PFSK-1 (cell line): ENCODE measurements at regions not wholly inside any gene's neighbourhood (a gene's known extent, or its start where the extent isn't known, plus 50 kb on each side); places are given as distances from the start of the nearest gene placed in this dataset.

Source experiments
- POLR2AphosphoS5 ChIP-seq: IDR thresholded peaks from 2 replicates; pipeline ENCODE4 v1.6.1; 2012; ENCODE audit warnings: low read depth, mild to moderate bottlenecking, control low read depth, low read length, moderate library complexity
- SIN3A ChIP-seq: IDR thresholded peaks from 2 replicates; pipeline ENCODE4 v1.6.1; 2012; ENCODE audit warnings: mild to moderate bottlenecking, low read length, moderate library complexity, borderline replicate concordance; ENCODE audit not compliant: insufficient read depth
- TAF1 ChIP-seq: IDR thresholded peaks from 2 replicates; pipeline ENCODE4 v1.6.1; 2012; ENCODE audit warnings: low read length, control low read depth, borderline replicate concordance; ENCODE audit not compliant: insufficient read depth
- TF ChIP-seq, protein P1 (sequence below), 2 experiments: IDR thresholded peaks; 2 replicates each; pipeline versions ENCODE4 v1.6.1 to v1.8.0; 2011 to 2012; ENCODE audit warnings: low read depth in 2 of 2, low read length in 2 of 2, control low read depth in 1 of 2, inconsistent platforms in 1 of 2, mild to moderate bottlenecking in 1 of 2, moderate library complexity in 1 of 2; ENCODE audit not compliant: insufficient read depth in 1 of 2

DNA sequence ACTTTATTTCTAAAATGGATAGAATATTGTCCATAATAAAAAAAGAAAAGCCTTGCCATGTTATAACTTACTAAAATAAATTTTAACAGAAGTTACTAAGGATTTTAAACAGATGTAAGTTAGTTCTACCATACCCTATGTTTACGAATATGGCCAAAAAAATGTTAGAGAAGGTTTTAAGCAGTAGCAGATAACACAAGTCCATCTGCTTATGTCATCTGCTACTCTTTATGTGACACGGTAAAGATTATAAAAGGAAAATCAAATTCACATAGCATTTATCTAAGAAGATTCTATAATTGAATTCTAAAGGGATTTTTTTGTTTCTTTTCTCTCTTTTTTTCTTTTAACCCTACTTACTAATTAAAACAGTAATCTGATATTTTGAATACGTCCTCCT, 114.2 kb upstream of the MIR17HG start:
- no peak for TF ChIP-seq POLR2AphosphoS5
- TF ChIP-seq TAF1: no peak
- TF ChIP-seq SIN3A: no peak
- TF ChIP-seq, protein P1, sequence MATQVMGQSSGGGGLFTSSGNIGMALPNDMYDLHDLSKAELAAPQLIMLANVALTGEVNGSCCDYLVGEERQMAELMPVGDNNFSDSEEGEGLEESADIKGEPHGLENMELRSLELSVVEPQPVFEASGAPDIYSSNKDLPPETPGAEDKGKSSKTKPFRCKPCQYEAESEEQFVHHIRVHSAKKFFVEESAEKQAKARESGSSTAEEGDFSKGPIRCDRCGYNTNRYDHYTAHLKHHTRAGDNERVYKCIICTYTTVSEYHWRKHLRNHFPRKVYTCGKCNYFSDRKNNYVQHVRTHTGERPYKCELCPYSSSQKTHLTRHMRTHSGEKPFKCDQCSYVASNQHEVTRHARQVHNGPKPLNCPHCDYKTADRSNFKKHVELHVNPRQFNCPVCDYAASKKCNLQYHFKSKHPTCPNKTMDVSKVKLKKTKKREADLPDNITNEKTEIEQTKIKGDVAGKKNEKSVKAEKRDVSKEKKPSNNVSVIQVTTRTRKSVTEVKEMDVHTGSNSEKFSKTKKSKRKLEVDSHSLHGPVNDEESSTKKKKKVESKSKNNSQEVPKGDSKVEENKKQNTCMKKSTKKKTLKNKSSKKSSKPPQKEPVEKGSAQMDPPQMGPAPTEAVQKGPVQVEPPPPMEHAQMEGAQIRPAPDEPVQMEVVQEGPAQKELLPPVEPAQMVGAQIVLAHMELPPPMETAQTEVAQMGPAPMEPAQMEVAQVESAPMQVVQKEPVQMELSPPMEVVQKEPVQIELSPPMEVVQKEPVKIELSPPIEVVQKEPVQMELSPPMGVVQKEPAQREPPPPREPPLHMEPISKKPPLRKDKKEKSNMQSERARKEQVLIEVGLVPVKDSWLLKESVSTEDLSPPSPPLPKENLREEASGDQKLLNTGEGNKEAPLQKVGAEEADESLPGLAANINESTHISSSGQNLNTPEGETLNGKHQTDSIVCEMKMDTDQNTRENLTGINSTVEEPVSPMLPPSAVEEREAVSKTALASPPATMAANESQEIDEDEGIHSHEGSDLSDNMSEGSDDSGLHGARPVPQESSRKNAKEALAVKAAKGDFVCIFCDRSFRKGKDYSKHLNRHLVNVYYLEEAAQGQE (IDR thresholded peaks at IDR 0.05; ENCODE audit: insufficient read depth in 1 of 2, low read depth in 2 of 2, low read length in 2 of 2): no peak
